DND-41 (cell line): ENCODE measurements at regions not wholly inside any gene's neighbourhood (a gene's known extent, or its start where the extent isn't known, plus 50 kb on each side); places are given as distances from the start of the nearest gene placed in this dataset.
A peak's percentile ranks its signal among the peaks of the same experiment; 100 is the strongest.

Experiments
- ATAC-seq: fragments of 200-7000 bp; cut with Tn5 transposase; 3 replicates; pipeline ENCODE4 v1.9.1; 2021; ENCODE audit warnings: low read depth; ENCODE audit not compliant: insufficient read depth
- DNase-seq: peaks from one replicate; pipeline ENCODE4 v3.0.0-alpha.2; 2020
- H2AFZ ChIP-seq: 2 replicates; pipeline ENCODE4 v1.6.0; 2012; ENCODE audit warnings: low read depth, low read length
- H3K27ac ChIP-seq: 2 replicates; pipeline ENCODE4 v1.5.1; 2012; ENCODE audit warnings: low read length, inconsistent platforms
- H3K27me3 ChIP-seq: fragments of 200-600 bp; sonication (generic); 2 replicates; pipeline ENCODE4 v1.6.0; 2012; ENCODE audit warnings: low read length, mild to moderate bottlenecking, inconsistent platforms; ENCODE audit not compliant: insufficient read depth, poor library complexity
- H3K36me3 ChIP-seq: 2 replicates; pipeline ENCODE4 v1.5.1; 2012; ENCODE audit warnings: low read length, inconsistent platforms; ENCODE audit not compliant: insufficient read depth
- H3K4me1 ChIP-seq: 2 replicates; pipeline ENCODE4 v1.5.1; 2012; ENCODE audit warnings: mild to moderate bottlenecking, low read length; ENCODE audit not compliant: insufficient read depth
- H3K4me2 ChIP-seq: 2 replicates; pipeline ENCODE4 v1.6.0; 2012; ENCODE audit warnings: mild to moderate bottlenecking, moderate library complexity, low read length, inconsistent platforms; ENCODE audit not compliant: insufficient read depth
- H3K4me3 ChIP-seq, 2 experiments: fragments of 200-600 bp in 1 of 2; shearing (Covaris generic) in 1 of 2; 2 replicates each; pipeline ENCODE4 v1.5.1; 2012 to 2016; ENCODE audit warnings: inconsistent platforms in 2 of 2, low read length in 2 of 2, mild to moderate bottlenecking in 2 of 2, low read depth in 1 of 2, moderate library complexity in 1 of 2
- H3K79me2 ChIP-seq: 2 replicates; pipeline ENCODE4 v1.6.0; 2012; ENCODE audit warnings: low read length, inconsistent platforms; ENCODE audit not compliant: insufficient read depth
- H3K9ac ChIP-seq: 2 replicates; pipeline ENCODE4 v1.6.0; 2012; ENCODE audit warnings: low read depth, mild to moderate bottlenecking, inconsistent platforms, low read length, moderate library complexity
- H3K9me3 ChIP-seq: 2 replicates; pipeline ENCODE4 v1.5.1; 2012; ENCODE audit warnings: low read length, moderate library complexity, mild to moderate bottlenecking, inconsistent platforms; ENCODE audit not compliant: insufficient read depth, severe bottlenecking
- H4K20me1 ChIP-seq: 2 replicates; pipeline ENCODE4 v1.6.0; 2012; ENCODE audit warnings: low read length; ENCODE audit not compliant: insufficient read depth
- EZH2 ChIP-seq: IDR thresholded peaks from 3 replicates; pipeline ENCODE4 v1.6.1; 2012; ENCODE audit warnings: borderline replicate concordance, low read depth, mild to moderate bottlenecking, moderate library complexity, low read length, inconsistent platforms; ENCODE audit not compliant: severe bottlenecking
- TF ChIP-seq, protein P1 (sequence below): IDR thresholded peaks from 2 replicates; pipeline ENCODE4 v1.5.1; 2012; ENCODE audit warnings: borderline replicate concordance, low read length, moderate library complexity, mild to moderate bottlenecking; ENCODE audit not compliant: poor library complexity, severe bottlenecking; ENCODE audit errors: extremely low read depth

DNA sequence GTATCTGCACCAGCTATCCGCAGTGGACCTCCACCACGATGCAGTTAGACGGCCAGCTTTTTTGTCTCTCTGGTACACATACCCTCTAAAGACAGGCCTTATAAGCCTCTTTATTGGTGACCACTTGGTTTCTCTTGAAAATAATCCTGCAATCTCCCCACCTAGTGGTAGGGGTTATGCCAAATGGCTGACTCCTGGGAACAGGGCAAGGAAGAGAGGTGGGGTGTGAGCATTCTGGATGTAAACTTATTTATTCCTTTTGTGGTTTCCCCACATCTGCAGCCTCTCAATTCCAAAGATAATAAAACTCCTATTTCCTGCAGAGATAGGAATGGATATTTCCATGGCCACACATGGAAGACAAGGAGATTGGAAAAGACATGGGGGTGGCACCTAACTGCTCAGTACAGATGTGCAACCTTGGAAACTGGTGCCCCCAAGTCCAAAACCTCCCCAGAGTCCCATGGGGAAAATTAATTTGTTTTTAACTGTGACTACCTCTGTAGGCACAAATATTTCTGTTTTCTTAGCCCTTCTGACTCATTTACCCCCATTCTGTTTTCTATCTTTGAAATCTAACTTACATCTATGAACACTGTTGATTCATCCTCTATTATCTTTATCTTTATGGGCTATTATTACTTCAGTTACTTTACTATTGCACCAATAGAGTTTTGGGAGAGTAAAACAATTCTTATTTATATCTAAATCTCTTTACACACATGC is 112.7 kb upstream of the TSHZ3 start:
- Histone ChIP-seq H3K4me3 (no peak overlapping the region), H3K9ac (no peak overlapping the region), H3K79me2 (no peaks in the 10 kb centered on the region), H3K4me2 (no peak overlapping the region), H3K27me3 (peaks cover 9% of the 10 kb centered on the region), H3K27ac (no peak overlapping the region), H2AFZ (no peak overlapping the region), H3K36me3 (no peaks in the 10 kb centered on the region), H4K20me1 (no peaks in the 10 kb centered on the region), H3K9me3 (no peaks in the 10 kb centered on the region), H3K4me1 (no peaks in the 10 kb centered on the region)
- DNase-seq (no peak), ATAC-seq (no peak)
- TF ChIP-seq EZH2: no peak
- TF ChIP-seq, protein P1, sequence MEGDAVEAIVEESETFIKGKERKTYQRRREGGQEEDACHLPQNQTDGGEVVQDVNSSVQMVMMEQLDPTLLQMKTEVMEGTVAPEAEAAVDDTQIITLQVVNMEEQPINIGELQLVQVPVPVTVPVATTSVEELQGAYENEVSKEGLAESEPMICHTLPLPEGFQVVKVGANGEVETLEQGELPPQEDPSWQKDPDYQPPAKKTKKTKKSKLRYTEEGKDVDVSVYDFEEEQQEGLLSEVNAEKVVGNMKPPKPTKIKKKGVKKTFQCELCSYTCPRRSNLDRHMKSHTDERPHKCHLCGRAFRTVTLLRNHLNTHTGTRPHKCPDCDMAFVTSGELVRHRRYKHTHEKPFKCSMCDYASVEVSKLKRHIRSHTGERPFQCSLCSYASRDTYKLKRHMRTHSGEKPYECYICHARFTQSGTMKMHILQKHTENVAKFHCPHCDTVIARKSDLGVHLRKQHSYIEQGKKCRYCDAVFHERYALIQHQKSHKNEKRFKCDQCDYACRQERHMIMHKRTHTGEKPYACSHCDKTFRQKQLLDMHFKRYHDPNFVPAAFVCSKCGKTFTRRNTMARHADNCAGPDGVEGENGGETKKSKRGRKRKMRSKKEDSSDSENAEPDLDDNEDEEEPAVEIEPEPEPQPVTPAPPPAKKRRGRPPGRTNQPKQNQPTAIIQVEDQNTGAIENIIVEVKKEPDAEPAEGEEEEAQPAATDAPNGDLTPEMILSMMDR: no peak

DNA sequence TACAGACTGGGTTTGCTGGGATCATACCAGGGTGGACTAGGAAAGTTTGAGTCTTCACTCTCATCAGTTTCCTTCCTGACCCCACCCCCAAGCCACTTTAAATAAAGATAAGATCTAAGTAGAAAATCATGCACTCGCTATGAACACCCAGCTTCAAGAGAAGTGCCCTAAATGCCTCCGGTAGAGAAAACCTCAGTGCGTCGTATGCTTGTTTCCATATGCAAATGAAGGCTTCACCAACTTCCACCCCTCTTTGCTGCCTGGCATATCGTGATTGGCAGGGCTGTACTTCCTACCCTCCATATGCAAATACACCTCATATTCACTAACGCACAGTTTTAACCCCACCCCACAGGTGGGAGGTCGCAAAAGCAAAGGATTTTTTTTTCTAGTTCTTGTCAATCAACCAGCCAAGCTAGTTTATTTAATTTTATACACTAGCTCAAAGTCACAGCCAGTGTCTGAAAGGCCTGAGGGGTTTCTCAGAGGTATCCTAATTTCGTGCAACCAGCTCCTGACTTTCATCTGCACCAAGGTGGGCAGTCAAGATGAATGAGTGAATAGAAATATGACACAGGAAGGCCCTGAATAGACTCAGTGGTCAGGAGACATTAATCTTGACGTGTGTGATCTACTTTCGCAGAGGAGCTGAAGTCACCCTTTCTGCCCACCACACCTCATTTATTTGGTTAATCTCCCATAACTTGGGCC is 121.1 kb upstream of the TSHZ3 start:
- Histone ChIP-seq H3K27ac (no peak overlapping the region), H3K4me2 (no peak overlapping the region), H2AFZ (no peak overlapping the region)

DNA sequence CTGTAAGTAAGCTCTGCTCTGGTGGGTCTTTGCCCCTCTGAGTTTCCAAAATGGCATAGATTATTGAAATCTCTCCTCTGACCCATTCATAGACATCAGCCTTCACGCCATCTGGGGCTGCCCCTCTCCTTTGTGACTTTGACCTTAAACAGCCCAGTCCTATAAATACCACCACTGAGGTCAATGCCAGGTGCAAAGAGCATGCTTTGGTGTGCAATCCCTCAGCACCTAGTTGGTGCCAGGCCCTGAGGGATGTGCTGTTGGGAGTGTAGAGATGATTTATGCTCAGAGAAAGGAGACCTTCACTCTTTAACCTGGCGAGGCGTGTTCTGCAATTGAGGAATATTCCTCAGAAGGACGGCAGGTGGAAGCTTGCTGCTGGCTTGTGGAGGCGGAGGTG is 121.7 kb upstream of the TSHZ3 start:
- no peak overlapping the region for H3K4me2 ChIP-seq
- no peaks in the 10 kb centered on the region for H3K4me1 ChIP-seq
- no peaks in the 10 kb centered on the region for H3K27me3 ChIP-seq

More for the DNA sequence above, 121.1 kb upstream of the TSHZ3 start:
- Histone ChIP-seq H3K9me3 (no peaks in the 10 kb centered on the region), H3K4me3 (no peak overlapping the region), H3K79me2 (no peaks in the 10 kb centered on the region), H3K36me3 (no peaks in the 10 kb centered on the region), H3K4me1 (no peaks in the 10 kb centered on the region), H3K27me3 (no peaks in the 10 kb centered on the region), H4K20me1 (no peaks in the 10 kb centered on the region), H3K9ac (no peak overlapping the region)
- TF ChIP-seq EZH2: no peak
- TF ChIP-seq, protein P1: no peak
- peak; percentile 85 for ATAC-seq
- peak; percentile 34 for DNase-seq

More for the DNA sequence above, 121.7 kb upstream of the TSHZ3 start:
- TF ChIP-seq, protein P1: no peak
- TF ChIP-seq EZH2: no peak
- no peaks in the 10 kb centered on the region for H3K36me3 ChIP-seq
- H3K9ac ChIP-seq: no peak overlapping the region
- H3K79me2 ChIP-seq: no peaks in the 10 kb centered on the region
- no peak overlapping the region for H3K4me3 ChIP-seq
- H4K20me1 ChIP-seq: no peaks in the 10 kb centered on the region
- H2AFZ ChIP-seq: no peak overlapping the region
- no peaks in the 10 kb centered on the region for H3K9me3 ChIP-seq
- H3K27ac ChIP-seq: no peak overlapping the region
- DNase-seq (no peak), ATAC-seq (no peak)
